Kasumi-1 (cell line): ENCODE measurements at regions not wholly inside any gene's neighbourhood (a gene's known extent, or its start where the extent isn't known, plus 50 kb on each side); places are given as distances from the start of the nearest gene placed in this dataset.
A peak's percentile ranks its signal among the peaks of the same experiment; 100 is the strongest.

ENCODE experiments used
- DNase-seq, 2 experiments: peaks; one replicate each; lab custom pipeline; 2025; lab: John Stamatoyannopoulos, UW

- DNase-seq, result no peak
Observed at GRCh38 chr6:66796987-66797386, 1090.0 kb upstream of the EYS start.

GRCh38 chr6:66788579-66788978, 1081.6 kb upstream of the EYS start:
- DNase-seq, result no peak

GRCh38 chr6:66772800-66773199, 1065.8 kb upstream of the EYS start:
- no peak for DNase-seq

GRCh38 chr6:66771626-66772025, 1064.6 kb upstream of the EYS start:
- no peak for DNase-seq

- no peak for DNase-seq
Observed at GRCh38 chr6:66751630-66752029, 1044.6 kb upstream of the EYS start.

- no peak for DNase-seq
Observed at GRCh38 chr6:66740346-66740745, 1033.3 kb upstream of the EYS start.

GRCh38 chr6:66735106-66735890, 1028.3 kb upstream of the EYS start:
- DNase-seq, result no peak

- no peak for DNase-seq
Observed at GRCh38 chr6:66731310-66731709, 1024.3 kb upstream of the EYS start.

- DNase-seq, result no peak
Observed at GRCh38 chr6:66725670-66726069, 1018.6 kb upstream of the EYS start.

GRCh38 chr6:66717801-66718200, 1010.8 kb upstream of the EYS start:
- DNase-seq, result no peak

GRCh38 chr6:66699385-66699784, 992.4 kb upstream of the EYS start:
- no peak for DNase-seq

GRCh38 chr6:66689608-66690007, 982.6 kb upstream of the EYS start:
- no peak for DNase-seq

GRCh38 chr6:66687611-66688140, 980.6 kb upstream of the EYS start:
- DNase-seq, result no peak

- no peak for DNase-seq
Observed at GRCh38 chr6:66675906-66676305, 968.9 kb upstream of the EYS start.

GRCh38 chr6:66664112-66664511, 957.1 kb upstream of the EYS start:
- no peak for DNase-seq

GRCh38 chr6:66662721-66663507, 955.9 kb upstream of the EYS start:
- no peak for DNase-seq

GRCh38 chr6:66662196-66662595, 955.2 kb upstream of the EYS start:
- peak; percentile 54 to 63 for DNase-seq

- DNase-seq, result no peak
Observed at GRCh38 chr6:66655420-66655819, 948.4 kb upstream of the EYS start.

GRCh38 chr6:66638518-66638917, 931.5 kb upstream of the EYS start:
- no peak for DNase-seq

GRCh38 chr6:66638099-66638498, 931.1 kb upstream of the EYS start:
- DNase-seq, result no peak

GRCh38 chr6:66628917-66629316, 921.9 kb upstream of the EYS start:
- DNase-seq, result peak; percentile 78 to 85

GRCh38 chr6:66623050-66623449, 916.0 kb upstream of the EYS start:
- no peak for DNase-seq

- no peak for DNase-seq
Observed at GRCh38 chr6:66605971-66606370, 898.9 kb upstream of the EYS start.
